ENCODE measurements at regions not wholly inside any gene's neighbourhood (a gene's known extent, or its start where the extent isn't known, plus 50 kb on each side); places are given as distances from the start of the nearest gene placed in this dataset.
"Not testable (repeated sequence)": the region's sequence is repeated elsewhere in the genome, so short reads cannot be mapped to it uniquely, and the experiment has no call there.

GRCh38 chr3:72028726-72029125 lies 243.8 kb upstream of the PROK2 start:
- in situ Hi-C loops (cut with MboI; ENCODE audit: low sequenced_read_pairs), result not testable (repeated sequence)

DNA sequence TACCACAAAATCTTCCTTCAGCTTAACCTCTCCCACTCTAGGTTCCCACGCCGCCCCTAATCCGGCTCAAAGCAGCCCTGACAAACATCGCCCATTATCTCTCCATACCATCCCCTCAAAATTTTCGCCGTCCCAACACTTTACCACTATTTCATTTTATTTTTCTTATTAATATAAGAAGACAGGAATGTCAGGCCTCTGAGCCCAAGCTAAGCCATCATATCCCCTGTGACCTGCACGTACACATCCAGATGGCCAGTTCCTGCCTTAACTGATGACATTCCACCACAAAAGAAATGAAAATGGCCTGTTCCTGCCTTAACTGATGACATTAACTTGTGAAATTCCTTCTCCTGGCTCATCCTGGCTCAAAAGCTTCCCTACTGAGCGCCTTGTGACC lies 243.4 kb upstream of the PROK2 start:
- in situ Hi-C loops (cut with MboI; ENCODE audit: low sequenced_read_pairs), result not testable (repeated sequence)

GRCh38 chr3:72027728-72028127 lies 242.8 kb upstream of the PROK2 start:
- in situ Hi-C loops (cut with MboI; ENCODE audit: low sequenced_read_pairs), result not testable (repeated sequence)

GRCh38 chr3:72022027-72022426 lies 237.1 kb upstream of the PROK2 start:
- in situ Hi-C loops (cut with MboI; ENCODE audit: low sequenced_read_pairs), result no loop called here

- in situ Hi-C loops (cut with MboI; ENCODE audit: low sequenced_read_pairs), result no loop called here
Observed at GRCh38 chr3:72021531-72021930, 236.6 kb upstream of the PROK2 start.

DNA sequence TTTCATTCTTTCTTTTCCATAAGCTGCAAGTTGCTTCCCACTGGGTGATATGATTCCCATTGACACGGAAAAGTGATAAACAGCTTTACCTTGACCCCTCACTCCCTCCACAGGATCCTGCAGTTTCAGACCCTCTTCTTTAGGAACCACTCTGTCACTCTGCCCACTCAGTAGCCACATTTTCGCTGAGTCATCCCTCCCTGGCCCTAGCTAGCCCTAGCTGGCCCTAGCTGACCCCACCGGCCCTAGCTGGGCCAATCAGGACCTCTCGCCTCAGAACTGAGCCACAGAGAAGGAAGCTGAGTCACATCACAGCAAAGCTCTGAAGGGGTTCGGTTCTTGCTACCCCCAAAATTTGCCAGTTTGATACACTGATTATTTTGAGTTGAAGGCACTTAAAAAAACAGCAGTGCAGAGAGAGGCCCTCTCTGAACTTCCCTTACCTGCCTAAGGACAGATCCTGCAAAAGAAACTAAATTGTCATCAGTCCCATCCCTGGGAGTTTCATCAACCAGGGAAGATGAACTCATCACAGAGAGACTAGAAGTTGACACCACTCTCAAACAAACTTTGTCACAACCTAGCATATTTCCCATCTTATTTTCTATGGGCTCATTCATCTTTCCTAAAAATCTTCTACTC lies 233.5 kb upstream of the PROK2 start:
- in situ Hi-C loops (cut with MboI; ENCODE audit: low sequenced_read_pairs), result no loop called here

DNA sequence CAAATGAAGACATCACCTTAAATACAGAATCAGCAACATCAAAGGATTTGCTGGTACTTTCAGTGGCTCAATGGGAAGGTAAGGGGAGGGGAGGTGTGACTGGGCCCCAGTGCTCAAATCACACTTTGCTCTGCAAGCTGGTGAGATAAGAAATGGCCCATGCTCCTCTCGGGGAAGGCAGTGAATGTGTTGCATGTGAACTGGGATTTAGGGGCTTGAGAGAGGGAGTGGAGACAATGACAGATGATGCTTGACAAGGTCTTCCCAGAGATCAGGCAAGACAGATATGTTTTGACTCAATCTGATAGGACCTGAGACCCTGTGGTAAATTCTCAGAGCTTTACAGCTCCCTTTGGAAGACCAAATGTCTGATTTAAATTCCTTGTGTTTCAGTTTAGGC lies 233.0 kb upstream of the PROK2 start:
- in situ Hi-C loops (cut with MboI; ENCODE audit: low sequenced_read_pairs), result no loop called here

GRCh38 chr3:72017311-72017710 lies 232.4 kb upstream of the PROK2 start:
- in situ Hi-C loops (cut with MboI; ENCODE audit: low sequenced_read_pairs), result no loop called here

DNA sequence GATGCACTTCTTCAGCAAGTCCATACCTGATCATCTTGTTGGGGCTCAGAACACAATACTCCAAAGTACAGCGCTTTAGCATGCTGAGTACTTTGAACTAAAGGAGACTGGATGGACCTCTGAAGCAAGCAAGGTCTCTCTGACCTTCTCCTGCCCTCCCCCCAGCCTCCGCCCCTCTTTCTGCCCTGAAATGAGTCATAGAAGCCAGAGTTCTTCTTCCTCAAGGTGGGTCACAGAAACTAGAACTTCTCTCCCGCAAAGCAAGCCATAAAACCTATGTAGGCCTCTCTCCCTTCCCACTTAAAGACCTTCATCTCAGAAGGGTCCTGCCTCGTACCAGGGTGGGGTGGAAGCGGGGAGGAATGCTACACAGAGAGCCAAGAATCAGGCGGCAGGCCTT lies 230.5 kb upstream of the PROK2 start:
- in situ Hi-C loops (cut with MboI; ENCODE audit: low sequenced_read_pairs), result no loop called here

DNA sequence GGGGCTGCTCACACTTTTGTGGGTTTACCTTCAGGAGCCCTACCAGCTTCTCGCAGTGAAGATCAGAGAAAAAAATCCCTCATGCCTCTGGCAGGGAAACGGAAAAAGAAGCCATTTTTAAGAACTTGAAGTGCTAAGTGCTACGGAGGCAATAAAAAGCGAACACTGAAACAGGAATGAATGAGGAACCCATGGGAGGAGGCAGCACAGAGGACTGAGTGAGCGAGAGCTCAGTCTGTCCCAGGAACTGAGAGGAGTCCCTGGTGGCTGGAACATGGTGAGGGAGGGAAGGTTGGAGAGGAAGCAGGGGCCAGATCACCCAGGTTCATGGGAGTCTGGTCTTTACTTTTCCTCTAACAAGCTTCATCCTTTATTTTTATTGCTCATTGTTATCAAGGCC lies 228.1 kb upstream of the PROK2 start:
- in situ Hi-C loops (cut with MboI; ENCODE audit: low sequenced_read_pairs), result no loop called here

- in situ Hi-C loops (cut with MboI; ENCODE audit: low sequenced_read_pairs), result no loop called here
Observed at GRCh38 chr3:72012363-72012762, 227.4 kb upstream of the PROK2 start.

DNA sequence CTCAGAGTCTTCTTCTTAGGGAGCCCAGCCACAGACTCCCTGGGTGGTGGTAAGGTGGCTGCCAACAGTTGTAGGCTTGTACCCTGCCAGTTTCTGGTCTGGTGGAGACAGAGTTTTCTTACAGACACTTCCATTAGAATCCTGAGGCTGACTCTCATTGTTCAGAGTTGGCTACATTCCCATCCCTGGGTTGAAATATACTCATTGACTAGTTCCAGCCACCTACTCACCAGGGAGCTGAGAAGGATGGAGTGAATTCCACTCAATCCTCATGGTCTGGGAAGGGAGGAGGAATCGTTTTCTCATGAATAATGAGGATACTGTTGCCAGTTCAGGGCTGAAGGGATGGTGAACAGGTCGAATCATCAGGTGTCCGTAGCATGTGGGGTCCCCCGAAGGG lies 226.5 kb upstream of the PROK2 start:
- in situ Hi-C loops (cut with MboI; ENCODE audit: low sequenced_read_pairs), result no loop called here

GRCh38 chr3:72009851-72010443 lies 225.0 kb upstream of the PROK2 start:
- in situ Hi-C loops (cut with MboI; ENCODE audit: low sequenced_read_pairs), result no loop called here

DNA sequence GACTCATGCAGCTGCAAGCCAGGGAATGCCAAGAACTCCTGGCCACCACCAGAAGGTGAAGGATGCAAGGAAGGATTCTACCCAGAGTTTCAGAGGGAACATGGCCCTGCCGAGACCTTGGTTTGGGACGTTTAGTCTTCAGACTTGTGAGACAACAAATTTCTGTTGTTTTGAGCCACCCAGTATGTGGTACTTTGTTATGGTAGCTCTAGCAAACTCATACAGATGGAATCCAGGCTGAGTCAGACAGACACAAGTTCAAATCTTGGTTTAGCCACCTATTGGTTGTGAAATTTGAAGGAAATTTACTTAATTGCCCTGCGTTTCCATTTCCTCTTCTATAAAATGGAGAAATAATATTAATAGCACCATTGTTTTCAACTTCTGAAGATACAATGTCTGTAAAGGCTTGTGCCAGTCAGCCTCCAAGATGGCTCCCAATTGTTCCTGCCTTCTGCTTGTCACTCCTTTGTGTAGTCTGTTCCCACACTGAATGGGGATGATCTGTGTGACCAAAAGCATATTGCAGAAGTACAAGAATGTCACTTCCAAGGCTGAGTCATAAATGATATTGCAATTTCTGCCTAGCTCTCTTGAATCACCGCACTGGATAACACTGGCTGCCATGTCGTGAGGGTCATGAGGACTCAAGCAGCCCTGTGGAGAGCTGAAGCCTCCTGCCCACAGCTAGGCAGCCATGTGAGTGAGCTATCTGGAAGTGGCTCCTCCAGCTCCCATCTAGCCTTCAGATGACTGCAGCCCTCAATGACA lies 223.5 kb upstream of the PROK2 start:
- in situ Hi-C loops (cut with MboI; ENCODE audit: low sequenced_read_pairs), result no loop called here

- in situ Hi-C loops (cut with MboI; ENCODE audit: low sequenced_read_pairs), result no loop called here
Observed at GRCh38 chr3:72006631-72007556, 221.9 kb upstream of the PROK2 start.

DNA sequence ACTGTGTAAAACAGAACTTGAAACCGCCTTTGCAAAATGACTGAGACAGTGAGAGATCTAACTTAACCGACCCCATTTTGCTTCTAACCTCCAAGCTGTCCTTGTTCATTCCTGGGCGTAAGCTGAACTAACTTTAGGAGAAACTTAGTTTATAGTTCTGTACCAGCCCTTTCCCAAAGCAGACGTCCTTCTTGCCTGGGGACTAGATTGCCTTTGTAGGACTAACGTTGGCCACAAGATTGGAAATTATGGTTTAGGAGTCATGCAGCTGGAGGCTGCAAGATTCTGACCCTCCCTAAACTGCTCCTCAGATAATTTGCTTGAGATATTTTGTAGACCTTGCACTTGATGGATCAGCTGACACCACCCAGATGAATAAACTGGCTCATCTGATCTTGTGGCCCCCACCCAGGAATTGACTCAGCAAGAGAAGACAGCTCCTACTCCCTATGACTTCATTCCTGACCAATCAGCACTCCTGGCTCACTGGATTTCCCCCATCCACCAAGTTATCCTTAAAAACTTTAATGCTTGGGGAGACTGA lies 219.9 kb upstream of the PROK2 start:
- in situ Hi-C loops (cut with MboI; ENCODE audit: low sequenced_read_pairs), result no loop called here

DNA sequence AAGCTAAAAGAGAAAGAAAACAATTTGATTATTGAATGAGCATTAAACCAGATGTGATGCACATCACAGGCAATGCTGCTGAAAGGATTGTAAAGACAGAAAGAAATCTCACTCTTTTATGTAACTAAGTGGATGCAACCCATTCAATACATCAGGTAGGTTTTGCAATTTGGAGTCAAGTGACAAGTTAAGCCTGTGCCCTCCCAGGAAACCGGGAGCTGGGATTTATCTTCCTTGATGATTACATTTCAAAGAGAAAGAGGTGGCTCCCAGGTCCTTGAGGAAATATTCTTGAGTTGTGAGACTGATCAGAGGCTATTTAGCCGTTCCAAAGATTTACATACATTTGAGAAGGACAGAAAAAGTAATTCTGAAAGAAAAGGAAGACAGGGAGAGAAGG lies 219.0 kb upstream of the PROK2 start:
- in situ Hi-C loops (cut with MboI; ENCODE audit: low sequenced_read_pairs), result no loop called here

DNA sequence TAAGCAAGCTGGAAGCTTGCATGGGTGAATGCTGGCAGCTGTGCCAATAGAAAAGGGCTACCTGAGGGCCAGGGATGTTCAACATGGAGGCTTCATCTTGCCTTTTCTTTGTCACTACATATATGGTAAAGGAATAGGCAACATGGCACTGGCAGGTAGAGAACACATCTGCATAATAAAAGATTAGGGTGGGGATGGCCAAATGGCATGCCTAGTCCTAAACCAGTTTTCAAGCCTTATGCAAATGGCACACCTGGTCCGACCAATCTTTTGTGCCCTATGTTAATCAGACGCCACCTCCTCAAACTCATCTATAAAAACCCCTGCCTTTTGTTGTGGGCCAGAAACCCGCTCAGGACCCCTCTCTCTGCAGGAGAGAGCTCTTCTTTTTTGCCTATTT lies 216.8 kb upstream of the PROK2 start:
- in situ Hi-C loops (cut with MboI; ENCODE audit: low sequenced_read_pairs), result no loop called here

- in situ Hi-C loops (cut with MboI; ENCODE audit: low sequenced_read_pairs), result no loop called here
Observed at GRCh38 chr3:71998995-71999673, 214.2 kb upstream of the PROK2 start.

DNA sequence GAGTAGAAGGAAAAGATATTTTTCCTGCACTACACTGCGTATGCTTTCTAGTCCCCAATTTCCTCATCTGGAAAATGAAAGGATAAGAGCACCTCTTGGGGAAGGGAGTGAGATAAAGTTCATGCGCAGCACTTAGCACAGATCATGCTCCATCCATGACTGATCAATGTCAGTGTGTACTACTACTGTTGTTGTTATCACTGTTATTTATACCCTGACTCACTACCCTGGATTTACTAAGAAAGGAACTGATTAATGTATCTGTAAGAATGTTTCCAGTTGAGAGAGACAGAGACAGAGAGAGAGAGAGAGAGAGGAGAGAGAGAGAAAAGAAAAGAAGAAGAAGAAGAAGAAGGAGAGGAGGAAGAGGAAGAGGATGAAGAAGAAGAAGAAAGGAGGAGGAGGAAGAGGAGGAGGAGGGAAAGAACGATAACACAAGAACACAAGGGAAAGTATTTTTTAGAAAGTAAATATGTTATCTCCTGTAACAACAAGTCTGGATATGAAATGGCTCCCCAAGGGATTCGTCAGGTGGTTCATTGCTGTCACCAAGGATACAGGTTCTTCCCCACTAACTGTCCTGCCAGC lies 212.2 kb upstream of the PROK2 start:
- in situ Hi-C loops (cut with MboI; ENCODE audit: low sequenced_read_pairs), result no loop called here

Measured in HL-60/S4 treated with retinoic acid at 250 ng/mL for 4 days and 3 days (cell line).